ENCODE measurements at regions not wholly inside any gene's neighbourhood (a gene's known extent, or its start where the extent isn't known, plus 50 kb on each side); places are given as distances from the start of the nearest gene placed in this dataset.

DNA sequence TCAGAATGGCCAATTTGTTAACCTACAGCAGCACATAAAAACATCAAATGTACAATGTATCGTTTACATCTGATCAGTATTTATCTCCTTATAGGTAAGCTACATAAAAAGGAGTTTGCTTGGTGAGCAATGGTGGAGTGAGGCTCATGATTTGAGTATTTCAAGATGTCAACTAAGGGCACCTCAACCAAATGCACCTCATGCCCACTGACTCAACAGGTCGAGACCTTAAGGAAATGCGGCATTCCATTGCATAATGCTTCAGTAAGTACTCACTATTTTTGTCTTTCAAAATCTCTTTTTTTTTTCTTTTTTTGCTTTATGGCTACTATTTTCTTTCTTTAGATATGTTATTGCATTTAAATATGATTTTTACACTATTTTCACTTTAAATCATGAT, 181.0 kb upstream of the TLL1 start:
- intact Hi-C loops (cut with micrococcal nuclease), result no loop called here
- Histone ChIP-seq H3K36me3 (ENCODE audit: insufficient read depth, low read length) (no peaks in the 10 kb centered on the region), H3K4me1 (ENCODE audit: insufficient read depth, low read length) (no peaks in the 10 kb centered on the region), H3K27me3 (ENCODE audit: insufficient read depth, low read length) (no peaks in the 10 kb centered on the region), H3K9me3 (ENCODE audit: control insufficient read depth in 1 of 2, low read length in 2 of 2) (no peaks in the 10 kb centered on the region), H3K4me3 (ENCODE audit: low read length in 2 of 2) (no peak overlapping the region), H3K27ac (ENCODE audit: low read depth, low read length) (no peak overlapping the region)
- DNase-seq, result no peak
- Mint-ChIP-seq H3K27ac (no peak overlapping the region), H3K27me3 (peaks cover 0 to 1% of the 10 kb centered on the region in 2 donors), H3K9me3 (peaks cover 0 to 2% (median 0%) of the 10 kb centered on the region in 8 donors), H3K36me3 (no peaks in the 10 kb centered on the region), H3K4me3 (no peak overlapping the region), H3K4me1 (no peaks in the 10 kb centered on the region)
- POLR2A ChIA-PET (ENCODE audit: partially characterized antibody), result no interaction called here
- CTCF ChIA-PET (ENCODE audit: partially characterized antibody), result no interaction called here

DNA sequence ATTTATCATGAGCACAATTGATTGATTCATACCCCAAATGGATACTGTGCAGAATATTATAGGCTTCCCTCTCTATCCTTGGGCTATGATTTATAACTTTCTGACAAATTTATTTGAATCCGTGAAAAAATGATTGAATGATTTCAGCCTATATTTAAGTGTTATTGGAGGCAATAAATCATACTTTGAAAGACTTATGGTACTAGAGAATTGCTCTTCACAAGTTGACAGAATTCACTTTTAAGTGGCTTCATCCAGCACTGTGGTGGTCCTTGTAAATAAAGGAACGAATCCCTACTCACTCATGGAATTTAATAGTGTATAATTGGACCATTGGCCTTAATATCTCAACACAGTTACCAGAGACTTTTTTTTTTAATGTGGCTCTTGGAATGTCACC, 174.8 kb upstream of the TLL1 start:
- H3K27me3 Mint-ChIP-seq, result peaks cover 0 to 1% of the 10 kb centered on the region in 2 donors
- H3K9me3 Mint-ChIP-seq, result peaks cover 0 to under 1% (median 0%) of the 10 kb centered on the region in 8 donors
- H3K4me1 Mint-ChIP-seq, result peaks cover 0 to 2% (median 0%) of the 10 kb centered on the region in 4 donors
- Histone ChIP-seq H3K36me3 (ENCODE audit: insufficient read depth, low read length) (no peaks in the 10 kb centered on the region), H3K4me1 (ENCODE audit: insufficient read depth, low read length) (no peaks in the 10 kb centered on the region), H3K27me3 (ENCODE audit: insufficient read depth, low read length) (no peaks in the 10 kb centered on the region), H3K9me3 (ENCODE audit: control insufficient read depth in 1 of 2, low read length in 2 of 2) (no peaks in the 10 kb centered on the region), H3K4me3 (ENCODE audit: low read length in 2 of 2) (no peak overlapping the region), H3K27ac (ENCODE audit: low read depth, low read length) (no peak overlapping the region)
- POLR2A ChIA-PET (ENCODE audit: partially characterized antibody), result no interaction called here
- no peaks in the 10 kb centered on the region for H3K36me3 Mint-ChIP-seq
- intact Hi-C loops (cut with micrococcal nuclease), result no loop called here
- no peak overlapping the region for H3K27ac Mint-ChIP-seq
- no peak for DNase-seq
- no peak overlapping the region for H3K4me3 Mint-ChIP-seq
- CTCF ChIA-PET (ENCODE audit: partially characterized antibody), result no interaction called here

DNA sequence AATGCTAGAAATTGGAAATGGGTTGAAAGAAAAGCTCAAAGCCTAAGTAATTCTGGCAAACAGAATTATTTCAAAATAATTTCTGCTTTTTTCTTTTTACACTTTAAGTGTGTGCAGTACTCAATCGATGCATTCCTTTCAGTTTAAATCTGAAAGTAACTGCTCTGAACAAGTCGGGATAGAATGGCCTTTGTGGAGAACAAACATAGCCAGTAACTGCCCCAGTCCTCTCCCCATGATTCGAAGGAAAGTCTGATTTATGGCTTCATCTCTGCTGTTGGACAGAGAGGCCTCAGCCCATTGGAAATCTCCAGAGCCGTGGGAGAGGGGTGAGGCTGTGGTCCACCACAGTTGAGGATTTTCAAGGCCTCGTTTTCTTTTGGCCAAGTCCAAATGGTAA, 174.0 kb upstream of the TLL1 start:
- Mint-ChIP-seq H3K27me3 (peaks cover 0 to 1% of the 10 kb centered on the region in 2 donors), H3K4me3 (no peak overlapping the region), H3K36me3 (no peaks in the 10 kb centered on the region), H3K27ac (no peak overlapping the region), H3K4me1 (peaks cover 0 to 2% (median 0%) of the 10 kb centered on the region in 4 donors), H3K9me3 (no peaks in the 10 kb centered on the region)
- Histone ChIP-seq H3K36me3 (ENCODE audit: insufficient read depth, low read length) (no peaks in the 10 kb centered on the region), H3K4me1 (ENCODE audit: insufficient read depth, low read length) (no peaks in the 10 kb centered on the region), H3K4me3 (ENCODE audit: low read length in 2 of 2) (no peak overlapping the region), H3K27ac (ENCODE audit: low read depth, low read length) (no peak overlapping the region), H3K27me3 (ENCODE audit: insufficient read depth, low read length) (no peaks in the 10 kb centered on the region), H3K9me3 (ENCODE audit: control insufficient read depth in 1 of 2, low read length in 2 of 2) (no peaks in the 10 kb centered on the region)
- POLR2A ChIA-PET (ENCODE audit: partially characterized antibody), result no interaction called here
- CTCF ChIA-PET (ENCODE audit: partially characterized antibody), result no interaction called here
- DNase-seq, result no peak
- intact Hi-C loops (cut with micrococcal nuclease), result no loop called here

DNA sequence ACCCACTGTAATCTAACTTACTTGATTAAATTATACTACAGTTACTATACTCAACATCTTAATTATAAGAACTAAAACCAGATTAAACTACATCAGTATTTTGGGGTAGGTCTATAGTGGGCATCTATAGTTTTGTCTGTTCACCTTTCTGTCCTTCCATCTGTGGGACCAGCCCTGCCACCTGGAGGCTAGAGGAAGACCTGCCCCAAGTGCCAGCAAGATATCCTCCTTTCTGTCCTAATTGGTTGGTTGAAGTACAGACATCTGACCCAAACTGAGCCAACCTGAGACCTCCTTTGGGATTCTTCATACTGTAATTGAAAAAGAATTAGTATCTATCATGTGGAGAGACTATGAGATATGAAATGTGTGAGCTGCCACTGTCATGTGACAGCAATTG, 172.2 kb upstream of the TLL1 start:
- Histone ChIP-seq H3K27me3 (ENCODE audit: insufficient read depth, low read length) (no peaks in the 10 kb centered on the region), H3K4me1 (ENCODE audit: insufficient read depth, low read length) (no peaks in the 10 kb centered on the region), H3K27ac (ENCODE audit: low read depth, low read length) (no peak overlapping the region), H3K36me3 (ENCODE audit: insufficient read depth, low read length) (no peaks in the 10 kb centered on the region), H3K4me3 (ENCODE audit: low read length in 2 of 2) (no peak overlapping the region), H3K9me3 (ENCODE audit: control insufficient read depth in 1 of 2, low read length in 2 of 2) (no peaks in the 10 kb centered on the region)
- Mint-ChIP-seq H3K4me1 (peaks cover 0 to 2% (median 0%) of the 10 kb centered on the region in 4 donors), H3K27ac (no peak overlapping the region), H3K36me3 (no peaks in the 10 kb centered on the region), H3K4me3 (no peak overlapping the region), H3K9me3 (peaks cover 0 to 2% (median 0%) of the 10 kb centered on the region in 8 donors), H3K27me3 (no peaks in the 10 kb centered on the region)
- intact Hi-C loops (cut with micrococcal nuclease), result no loop called here
- CTCF ChIA-PET (ENCODE audit: partially characterized antibody), result no interaction called here
- POLR2A ChIA-PET (ENCODE audit: partially characterized antibody), result no interaction called here
- DNase-seq, result no peak

DNA sequence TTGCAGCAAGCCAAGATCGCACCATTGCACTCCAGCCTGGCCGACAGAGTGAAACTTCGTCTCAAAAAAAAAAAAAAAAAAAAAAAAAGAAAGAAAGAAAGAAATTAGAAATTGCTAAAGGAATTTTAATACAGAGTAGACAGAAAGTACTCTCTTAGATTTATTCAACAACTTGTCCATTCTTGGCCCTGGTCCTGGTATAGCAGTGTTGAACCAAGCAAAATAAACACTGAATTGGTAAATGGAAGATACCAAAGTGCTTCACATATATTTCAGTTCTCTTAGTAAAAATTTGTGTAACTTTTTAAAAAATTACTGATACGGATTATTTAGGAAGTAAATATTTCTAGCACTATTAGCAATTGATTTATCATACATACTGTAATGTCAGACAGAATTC, 165.9 kb upstream of the TLL1 start:
- Histone ChIP-seq H3K27ac (ENCODE audit: low read depth, low read length) (no peak overlapping the region), H3K4me3 (ENCODE audit: low read length in 2 of 2) (no peak overlapping the region), H3K27me3 (ENCODE audit: insufficient read depth, low read length) (no peaks in the 10 kb centered on the region), H3K36me3 (ENCODE audit: insufficient read depth, low read length) (no peaks in the 10 kb centered on the region), H3K9me3 (ENCODE audit: control insufficient read depth in 1 of 2, low read length in 2 of 2) (no peaks in the 10 kb centered on the region), H3K4me1 (ENCODE audit: insufficient read depth, low read length) (no peaks in the 10 kb centered on the region)
- H3K27me3 Mint-ChIP-seq, result no peaks in the 10 kb centered on the region
- H3K4me1 Mint-ChIP-seq, result no peaks in the 10 kb centered on the region
- ChIA-PET POLR2A (ENCODE audit: partially characterized antibody) (no interaction called here), CTCF (ENCODE audit: partially characterized antibody) (no interaction called here)
- no peak overlapping the region for H3K4me3 Mint-ChIP-seq
- no peaks in the 10 kb centered on the region for H3K36me3 Mint-ChIP-seq
- intact Hi-C loops (cut with micrococcal nuclease), result no loop called here
- no peak overlapping the region for H3K27ac Mint-ChIP-seq
- H3K9me3 Mint-ChIP-seq, result peaks cover 0 to 2% (median 0%) of the 10 kb centered on the region in 8 donors
- no peak for DNase-seq

GRCh38 chr4:165709516-165709915, 163.5 kb upstream of the TLL1 start:
- no peaks in the 10 kb centered on the region for H3K27me3 Mint-ChIP-seq
- peaks cover 0 to 2% (median 0%) of the 10 kb centered on the region in 8 donors for H3K9me3 Mint-ChIP-seq
- no peak for DNase-seq
- H3K9me3 ChIP-seq (ENCODE audit: control insufficient read depth in 1 of 2, low read length in 2 of 2), result no peaks in the 10 kb centered on the region
- POLR2A ChIA-PET (ENCODE audit: partially characterized antibody), result no interaction called here
- CTCF ChIA-PET (ENCODE audit: partially characterized antibody), result interaction anchor here (0.7 to 1.8 kb wide), 2 partner anchors 8 to 10 kb away, joined by 3 read pairs; no protein-coding TSS in a partner anchor
- H3K27ac ChIP-seq (ENCODE audit: low read depth, low read length), result no peak overlapping the region
- no peak overlapping the region for H3K4me3 Mint-ChIP-seq
- no peaks in the 10 kb centered on the region for H3K36me3 Mint-ChIP-seq
- no peak overlapping the region for H3K4me3 ChIP-seq (ENCODE audit: low read length in 2 of 2)
- no peak overlapping the region for H3K27ac Mint-ChIP-seq
- no peaks in the 10 kb centered on the region for H3K27me3 ChIP-seq (ENCODE audit: insufficient read depth, low read length)
- H3K4me1 Mint-ChIP-seq, result no peaks in the 10 kb centered on the region
- H3K4me1 ChIP-seq (ENCODE audit: insufficient read depth, low read length), result no peaks in the 10 kb centered on the region
- no peaks in the 10 kb centered on the region for H3K36me3 ChIP-seq (ENCODE audit: insufficient read depth, low read length)
- intact Hi-C loops (cut with micrococcal nuclease), result no loop called here

GRCh38 chr4:165709973-165710526, 163.0 kb upstream of the TLL1 start:
- H3K4me1 Mint-ChIP-seq, result no peaks in the 10 kb centered on the region
- peaks cover 0 to 2% (median 0%) of the 10 kb centered on the region in 8 donors for H3K9me3 Mint-ChIP-seq
- Histone ChIP-seq H3K36me3 (ENCODE audit: insufficient read depth, low read length) (no peaks in the 10 kb centered on the region), H3K27ac (ENCODE audit: low read depth, low read length) (no peak overlapping the region), H3K9me3 (ENCODE audit: control insufficient read depth in 1 of 2, low read length in 2 of 2) (no peaks in the 10 kb centered on the region), H3K4me3 (ENCODE audit: low read length in 2 of 2) (no peak overlapping the region), H3K27me3 (ENCODE audit: insufficient read depth, low read length) (no peaks in the 10 kb centered on the region), H3K4me1 (ENCODE audit: insufficient read depth, low read length) (no peaks in the 10 kb centered on the region)
- CTCF ChIA-PET (ENCODE audit: partially characterized antibody), result interaction anchor here (1.8 kb wide), 1 partner anchor 10 kb away, joined by 3 read pairs; no protein-coding TSS in a partner anchor
- H3K36me3 Mint-ChIP-seq, result no peaks in the 10 kb centered on the region
- no peak for DNase-seq
- H3K4me3 Mint-ChIP-seq, result no peak overlapping the region
- POLR2A ChIA-PET (ENCODE audit: partially characterized antibody), result no interaction called here
- H3K27ac Mint-ChIP-seq, result no peak overlapping the region
- intact Hi-C loops (cut with micrococcal nuclease), result no loop called here
- H3K27me3 Mint-ChIP-seq, result no peaks in the 10 kb centered on the region

DNA sequence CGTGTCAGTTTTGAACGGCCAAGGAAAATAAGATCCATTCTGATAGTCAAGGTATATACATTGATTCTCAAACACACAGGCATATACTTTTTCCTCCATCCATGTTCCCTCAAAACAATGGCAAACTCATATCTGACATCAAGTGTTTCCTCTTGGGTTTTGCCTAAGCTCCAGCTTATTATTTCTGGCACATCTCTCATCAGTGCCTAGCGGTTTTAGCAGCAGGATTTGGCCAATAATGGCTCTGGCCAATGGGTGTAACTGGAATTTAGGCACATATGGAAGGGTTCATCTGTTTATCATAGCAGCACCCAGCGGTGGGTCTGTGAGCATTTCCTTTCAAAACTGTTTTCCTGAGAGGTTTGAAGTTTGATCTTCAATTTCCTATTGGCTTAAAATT, 161.6 kb upstream of the TLL1 start:
- DNase-seq, result no peak
- intact Hi-C loops (cut with micrococcal nuclease), result no loop called here
- no peaks in the 10 kb centered on the region for H3K27me3 ChIP-seq (ENCODE audit: insufficient read depth, low read length)
- no peak overlapping the region for H3K27ac Mint-ChIP-seq
- no peak overlapping the region for H3K27ac ChIP-seq (ENCODE audit: low read depth, low read length)
- H3K4me3 Mint-ChIP-seq, result no peak overlapping the region
- no peak overlapping the region for H3K4me3 ChIP-seq (ENCODE audit: low read length in 2 of 2)
- H3K4me1 ChIP-seq (ENCODE audit: insufficient read depth, low read length), result no peaks in the 10 kb centered on the region
- no peaks in the 10 kb centered on the region for H3K36me3 Mint-ChIP-seq
- CTCF ChIA-PET (ENCODE audit: partially characterized antibody), result no interaction called here
- no peaks in the 10 kb centered on the region for H3K4me1 Mint-ChIP-seq
- H3K36me3 ChIP-seq (ENCODE audit: insufficient read depth, low read length), result no peaks in the 10 kb centered on the region
- POLR2A ChIA-PET (ENCODE audit: partially characterized antibody), result no interaction called here
- H3K9me3 Mint-ChIP-seq, result peaks cover 0 to 2% (median 0%) of the 10 kb centered on the region in 8 donors
- H3K9me3 ChIP-seq (ENCODE audit: control insufficient read depth in 1 of 2, low read length in 2 of 2), result no peaks in the 10 kb centered on the region
- no peaks in the 10 kb centered on the region for H3K27me3 Mint-ChIP-seq

Measured in CD4-positive, alpha-beta memory T cell (primary cell).